ENCODE measurements at regions not wholly inside any gene's neighbourhood (a gene's known extent, or its start where the extent isn't known, plus 50 kb on each side); places are given as distances from the start of the nearest gene placed in this dataset.

DNA sequence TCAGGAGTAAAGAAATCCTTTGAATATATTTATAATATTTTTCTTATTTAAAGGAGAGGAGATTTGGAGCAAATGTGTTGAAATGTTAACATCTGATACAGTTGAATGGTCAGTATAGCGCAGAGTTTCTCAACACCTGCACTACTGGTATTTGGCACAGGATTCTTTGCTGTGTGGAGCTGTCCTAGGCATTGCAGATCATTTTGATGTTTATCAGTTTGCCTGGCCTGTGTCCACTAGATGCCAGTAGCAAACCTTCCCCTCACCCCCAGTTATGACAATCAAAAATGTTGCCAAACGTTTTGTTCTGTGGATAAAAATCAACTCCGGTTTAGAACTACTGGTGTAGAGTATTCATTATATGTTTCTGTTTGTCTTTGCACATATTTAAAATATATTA, 765.3 kb upstream of the SLIT2 start:
- Histone ChIP-seq H3K27me3 (ENCODE audit: insufficient read depth, poor library complexity, severe bottlenecking) (no peaks in the 10 kb centered on the region), H3K27ac (replicated peaks) (no peak overlapping the region), H3K4me3 (replicated peaks; ENCODE audit: insufficient read depth, low read length) (no peak overlapping the region)
- no peak for DNase-seq (ENCODE audit: low read depth in 1 of 2, low spot score in 1 of 2)
- TF ChIP-seq, protein P1, sequence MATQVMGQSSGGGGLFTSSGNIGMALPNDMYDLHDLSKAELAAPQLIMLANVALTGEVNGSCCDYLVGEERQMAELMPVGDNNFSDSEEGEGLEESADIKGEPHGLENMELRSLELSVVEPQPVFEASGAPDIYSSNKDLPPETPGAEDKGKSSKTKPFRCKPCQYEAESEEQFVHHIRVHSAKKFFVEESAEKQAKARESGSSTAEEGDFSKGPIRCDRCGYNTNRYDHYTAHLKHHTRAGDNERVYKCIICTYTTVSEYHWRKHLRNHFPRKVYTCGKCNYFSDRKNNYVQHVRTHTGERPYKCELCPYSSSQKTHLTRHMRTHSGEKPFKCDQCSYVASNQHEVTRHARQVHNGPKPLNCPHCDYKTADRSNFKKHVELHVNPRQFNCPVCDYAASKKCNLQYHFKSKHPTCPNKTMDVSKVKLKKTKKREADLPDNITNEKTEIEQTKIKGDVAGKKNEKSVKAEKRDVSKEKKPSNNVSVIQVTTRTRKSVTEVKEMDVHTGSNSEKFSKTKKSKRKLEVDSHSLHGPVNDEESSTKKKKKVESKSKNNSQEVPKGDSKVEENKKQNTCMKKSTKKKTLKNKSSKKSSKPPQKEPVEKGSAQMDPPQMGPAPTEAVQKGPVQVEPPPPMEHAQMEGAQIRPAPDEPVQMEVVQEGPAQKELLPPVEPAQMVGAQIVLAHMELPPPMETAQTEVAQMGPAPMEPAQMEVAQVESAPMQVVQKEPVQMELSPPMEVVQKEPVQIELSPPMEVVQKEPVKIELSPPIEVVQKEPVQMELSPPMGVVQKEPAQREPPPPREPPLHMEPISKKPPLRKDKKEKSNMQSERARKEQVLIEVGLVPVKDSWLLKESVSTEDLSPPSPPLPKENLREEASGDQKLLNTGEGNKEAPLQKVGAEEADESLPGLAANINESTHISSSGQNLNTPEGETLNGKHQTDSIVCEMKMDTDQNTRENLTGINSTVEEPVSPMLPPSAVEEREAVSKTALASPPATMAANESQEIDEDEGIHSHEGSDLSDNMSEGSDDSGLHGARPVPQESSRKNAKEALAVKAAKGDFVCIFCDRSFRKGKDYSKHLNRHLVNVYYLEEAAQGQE (IDR thresholded peaks at IDR 0.05; ENCODE audit: insufficient replicate concordance, low read depth), result no peak
- TF ChIP-seq GABPA (IDR thresholded peaks at IDR 0.05; ENCODE audit: low read depth) (no peak), POLR2AphosphoS5 (IDR thresholded peaks at IDR 0.05; ENCODE audit: low read depth) (no peak)
- TF ChIP-seq, protein P2, sequence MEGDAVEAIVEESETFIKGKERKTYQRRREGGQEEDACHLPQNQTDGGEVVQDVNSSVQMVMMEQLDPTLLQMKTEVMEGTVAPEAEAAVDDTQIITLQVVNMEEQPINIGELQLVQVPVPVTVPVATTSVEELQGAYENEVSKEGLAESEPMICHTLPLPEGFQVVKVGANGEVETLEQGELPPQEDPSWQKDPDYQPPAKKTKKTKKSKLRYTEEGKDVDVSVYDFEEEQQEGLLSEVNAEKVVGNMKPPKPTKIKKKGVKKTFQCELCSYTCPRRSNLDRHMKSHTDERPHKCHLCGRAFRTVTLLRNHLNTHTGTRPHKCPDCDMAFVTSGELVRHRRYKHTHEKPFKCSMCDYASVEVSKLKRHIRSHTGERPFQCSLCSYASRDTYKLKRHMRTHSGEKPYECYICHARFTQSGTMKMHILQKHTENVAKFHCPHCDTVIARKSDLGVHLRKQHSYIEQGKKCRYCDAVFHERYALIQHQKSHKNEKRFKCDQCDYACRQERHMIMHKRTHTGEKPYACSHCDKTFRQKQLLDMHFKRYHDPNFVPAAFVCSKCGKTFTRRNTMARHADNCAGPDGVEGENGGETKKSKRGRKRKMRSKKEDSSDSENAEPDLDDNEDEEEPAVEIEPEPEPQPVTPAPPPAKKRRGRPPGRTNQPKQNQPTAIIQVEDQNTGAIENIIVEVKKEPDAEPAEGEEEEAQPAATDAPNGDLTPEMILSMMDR (IDR thresholded peaks at IDR 0.05; ENCODE audit: insufficient read depth, low read length), result no peak

DNA sequence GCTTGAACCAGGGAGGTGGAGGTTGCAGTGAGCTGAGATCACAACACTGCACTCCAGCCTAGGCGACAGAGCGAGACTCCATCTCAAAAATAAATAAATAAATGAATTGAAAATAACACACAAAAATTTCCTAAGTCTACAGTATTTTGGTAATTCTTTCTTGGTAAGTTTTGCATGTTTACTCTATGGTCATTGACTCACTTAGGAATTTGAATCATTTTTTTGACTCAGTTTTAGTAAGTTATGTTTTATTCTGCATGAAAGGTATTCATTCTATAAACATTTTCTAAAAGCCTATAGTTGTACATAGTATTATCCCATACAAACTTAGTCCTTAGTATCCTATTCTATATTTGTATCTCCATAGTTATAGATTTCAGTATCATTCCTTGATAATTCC, 772.9 kb upstream of the SLIT2 start:
- Histone ChIP-seq H3K27ac (replicated peaks) (no peak overlapping the region), H3K4me3 (replicated peaks; ENCODE audit: insufficient read depth, low read length) (no peak overlapping the region), H3K27me3 (ENCODE audit: insufficient read depth, poor library complexity, severe bottlenecking) (no peaks in the 10 kb centered on the region)
- no peak for DNase-seq (ENCODE audit: low read depth in 1 of 2, low spot score in 1 of 2)
- TF ChIP-seq GABPA (IDR thresholded peaks at IDR 0.05; ENCODE audit: low read depth) (no peak), POLR2AphosphoS5 (IDR thresholded peaks at IDR 0.05; ENCODE audit: low read depth) (no peak), SPI1 (IDR thresholded peaks at IDR 0.05; ENCODE audit: borderline replicate concordance, low read depth) (no peak)
- TF ChIP-seq, protein P2 (IDR thresholded peaks at IDR 0.05; ENCODE audit: insufficient read depth, low read length), result no peak
- TF ChIP-seq, protein P1 (IDR thresholded peaks at IDR 0.05; ENCODE audit: insufficient replicate concordance, low read depth), result no peak

DNA sequence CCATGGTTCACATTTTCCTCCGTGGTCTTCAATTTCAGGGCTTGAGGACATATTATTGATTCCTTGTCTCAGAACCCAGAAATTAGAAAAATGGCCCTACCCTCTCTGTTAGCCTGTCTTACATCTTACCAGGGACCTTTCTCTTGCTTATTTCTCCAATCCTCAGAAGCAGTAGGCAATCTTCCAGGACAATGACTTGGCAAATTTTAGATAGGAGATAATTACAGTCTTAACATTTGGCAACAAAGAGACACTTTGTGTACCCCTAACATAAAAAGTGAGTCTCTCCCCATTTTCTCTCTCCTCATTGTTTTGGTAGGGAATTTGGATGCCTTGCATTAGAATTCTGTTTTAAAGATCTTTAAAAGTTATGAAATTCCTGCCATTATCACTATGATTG, 778.1 kb upstream of the SLIT2 start:
- Histone ChIP-seq H3K27ac (replicated peaks) (no peak overlapping the region), H3K27me3 (ENCODE audit: insufficient read depth, poor library complexity, severe bottlenecking) (no peaks in the 10 kb centered on the region), H3K4me3 (replicated peaks; ENCODE audit: insufficient read depth, low read length) (no peak overlapping the region)
- DNase-seq (ENCODE audit: low read depth in 1 of 2, low spot score in 1 of 2), result no peak
- TF ChIP-seq POLR2AphosphoS5 (IDR thresholded peaks at IDR 0.05; ENCODE audit: low read depth), result no peak
- TF ChIP-seq, protein P2 (IDR thresholded peaks at IDR 0.05; ENCODE audit: insufficient read depth, low read length), result no peak
- TF ChIP-seq GABPA (IDR thresholded peaks at IDR 0.05; ENCODE audit: low read depth), result no peak
- TF ChIP-seq, protein P1 (IDR thresholded peaks at IDR 0.05; ENCODE audit: insufficient replicate concordance, low read depth), result no peak
- TF ChIP-seq SPI1 (IDR thresholded peaks at IDR 0.05; ENCODE audit: borderline replicate concordance, low read depth), result no peak

Data from HL-60 (cell line).